ENCODE measurements at regions not wholly inside any gene's neighbourhood (a gene's known extent, or its start where the extent isn't known, plus 50 kb on each side); places are given as distances from the start of the nearest gene placed in this dataset.

GRCh38 chr1:164092603-164093353 lies 466.2 kb upstream of the PBX1 start:
- TF ChIP-seq CTCF (IDR thresholded peaks at IDR 0.05; ENCODE audit: borderline replicate concordance, extremely low read depth, low read length, poor library complexity, severe bottlenecking) (peak; percentile 43), EZH2 (IDR thresholded peaks at IDR 0.05; ENCODE audit: borderline replicate concordance, low read depth, low read length, severe bottlenecking) (no peak)
